SK-N-SH treated with all-trans-retinoic acid at 6 μM for 48 hours (cell line): ENCODE measurements at regions not wholly inside any gene's neighbourhood (a gene's known extent, or its start where the extent isn't known, plus 50 kb on each side); places are given as distances from the start of the nearest gene placed in this dataset.

Experiments
- ATAC-seq: fragments of 200-7000 bp; cut with Tn5 transposase; 3 replicates; pipeline ENCODE4 v1.9.1; 2020; ENCODE audit warnings: mild to moderate bottlenecking, moderate library complexity
- ARNTL ChIP-seq: fragments of 450-650 bp; formaldehyde crosslinking; IDR thresholded peaks from 2 replicates; pipeline ENCODE4 v1.5.0; 2020; ENCODE audit warnings: low read depth, mild to moderate bottlenecking, moderate library complexity, borderline replicate concordance
- BACH2 ChIP-seq: fragments of 250-450 bp; sonication (Bioruptor Pico); IDR thresholded peaks from 2 replicates; pipeline ENCODE4 v1.9.0; 2021; ENCODE audit warnings: mild to moderate bottlenecking, borderline replicate concordance
- CREB5 ChIP-seq: fragments of 250-450 bp; sonication (Bioruptor Pico); IDR thresholded peaks from 2 replicates; pipeline ENCODE4 v1.5.1; 2020; ENCODE audit warnings: low read depth, mild to moderate bottlenecking, moderate library complexity
- CSDC2 ChIP-seq: fragments of 250-450 bp; sonication (Bioruptor Pico); IDR thresholded peaks from 2 replicates; pipeline ENCODE4 v1.5.0; 2020; ENCODE audit warnings: mild to moderate bottlenecking, moderate library complexity
- ESRRG ChIP-seq: fragments of 250-450 bp; sonication (Bioruptor Pico); IDR thresholded peaks from 2 replicates; pipeline ENCODE4 v1.6.1; 2021; ENCODE audit warnings: mild to moderate bottlenecking
- GLIS3 ChIP-seq: fragments of 250-450 bp; sonication (Bioruptor Pico); IDR thresholded peaks from 2 replicates; pipeline ENCODE4 v1.5.0; 2020; ENCODE audit warnings: mild to moderate bottlenecking, moderate library complexity
- ISL1 ChIP-seq: fragments of 250-450 bp; sonication (Bioruptor Pico); IDR thresholded peaks from 2 replicates; pipeline ENCODE4 v2.1.2; 2022; ENCODE audit warnings: mild to moderate bottlenecking, moderate library complexity
- OSR1 ChIP-seq: fragments of 250-450 bp; sonication (Bioruptor Pico); IDR thresholded peaks from 2 replicates; pipeline ENCODE4 v1.8.0; 2022; ENCODE audit warnings: moderate library complexity, mild to moderate bottlenecking, inconsistent platforms
- PPARA ChIP-seq: fragments of 250-450 bp; sonication (Bioruptor Pico); IDR thresholded peaks from 2 replicates; pipeline ENCODE4 v1.5.0; 2020; ENCODE audit warnings: mild to moderate bottlenecking, borderline replicate concordance
- RARB ChIP-seq: fragments of 250-450 bp; sonication (Bioruptor Pico); IDR thresholded peaks from 2 replicates; pipeline ENCODE4 v1.8.0; 2021; ENCODE audit warnings: mild to moderate bottlenecking, moderate library complexity
- SNAI2 ChIP-seq: fragments of 250-450 bp; sonication (Bioruptor Pico); IDR thresholded peaks from 2 replicates; pipeline ENCODE4 v1.5.0; 2020; ENCODE audit warnings: mild to moderate bottlenecking, moderate library complexity
- TCF4 ChIP-seq: fragments of 250-450 bp; sonication (Bioruptor Pico); IDR thresholded peaks from 2 replicates; pipeline ENCODE4 v1.8.0; 2021; ENCODE audit warnings: mild to moderate bottlenecking, moderate library complexity, borderline replicate concordance
- TOX ChIP-seq: fragments of 250-450 bp; sonication (Bioruptor Pico); IDR thresholded peaks from 2 replicates; pipeline ENCODE4 v1.8.0; 2021; ENCODE audit warnings: mild to moderate bottlenecking, moderate library complexity, borderline replicate concordance
- ZC3H10 ChIP-seq: fragments of 250-450 bp; sonication (Bioruptor Pico); IDR thresholded peaks from 2 replicates; pipeline ENCODE4 v1.5.1; 2021; ENCODE audit warnings: mild to moderate bottlenecking, moderate library complexity
- ZFP3 ChIP-seq: fragments of 250-450 bp; sonication (Bioruptor Pico); IDR thresholded peaks from 2 replicates; pipeline ENCODE4 v1.5.0; 2020; ENCODE audit warnings: mild to moderate bottlenecking, moderate library complexity
- ZFP30 ChIP-seq: fragments of 450-650 bp; formaldehyde crosslinking; IDR thresholded peaks from 2 replicates; pipeline ENCODE4 v1.5.0; 2022; ENCODE audit warnings: mild to moderate bottlenecking, moderate library complexity
- ZNF565 ChIP-seq: fragments of 450-650 bp; formaldehyde crosslinking; conservative IDR thresholded peaks from 2 replicates; pipeline ENCODE4 v1.5.0; 2020; ENCODE audit warnings: low read depth, mild to moderate bottlenecking, moderate library complexity
- ZNF70 ChIP-seq: fragments of 450-650 bp; formaldehyde crosslinking; IDR thresholded peaks from 2 replicates; pipeline ENCODE4 v1.5.0; 2020; ENCODE audit warnings: mild to moderate bottlenecking, moderate library complexity
- ZNF8 ChIP-seq: fragments of 450-650 bp; formaldehyde crosslinking; IDR thresholded peaks from 2 replicates; pipeline ENCODE4 v1.5.0; 2020; ENCODE audit warnings: mild to moderate bottlenecking, moderate library complexity
- TF ChIP-seq, protein P1 (sequence below): fragments of 250-450 bp; sonication (Bioruptor Pico); IDR thresholded peaks from 2 replicates; pipeline ENCODE4 v1.5.0; 2020; ENCODE audit warnings: mild to moderate bottlenecking, moderate library complexity
- TF ChIP-seq, protein P2 (sequence below): fragments of 250-450 bp; sonication (Bioruptor Pico); IDR thresholded peaks from 2 replicates; pipeline ENCODE4 v1.5.1; 2021; ENCODE audit warnings: mild to moderate bottlenecking, moderate library complexity
- TF ChIP-seq, protein P3 (sequence below): fragments of 250-450 bp; sonication (Bioruptor Pico); IDR thresholded peaks from 2 replicates; pipeline ENCODE4 v1.8.0; 2021; ENCODE audit warnings: low read depth, mild to moderate bottlenecking, moderate library complexity, borderline replicate concordance

- ATAC-seq: no peak
- TF ChIP-seq SNAI2 (CRISPR knock-in tag): no peak
- TF ChIP-seq CREB5 (CRISPR knock-in tag): no peak
- TF ChIP-seq RARB (CRISPR knock-in tag): no peak
- TF ChIP-seq, protein P1, sequence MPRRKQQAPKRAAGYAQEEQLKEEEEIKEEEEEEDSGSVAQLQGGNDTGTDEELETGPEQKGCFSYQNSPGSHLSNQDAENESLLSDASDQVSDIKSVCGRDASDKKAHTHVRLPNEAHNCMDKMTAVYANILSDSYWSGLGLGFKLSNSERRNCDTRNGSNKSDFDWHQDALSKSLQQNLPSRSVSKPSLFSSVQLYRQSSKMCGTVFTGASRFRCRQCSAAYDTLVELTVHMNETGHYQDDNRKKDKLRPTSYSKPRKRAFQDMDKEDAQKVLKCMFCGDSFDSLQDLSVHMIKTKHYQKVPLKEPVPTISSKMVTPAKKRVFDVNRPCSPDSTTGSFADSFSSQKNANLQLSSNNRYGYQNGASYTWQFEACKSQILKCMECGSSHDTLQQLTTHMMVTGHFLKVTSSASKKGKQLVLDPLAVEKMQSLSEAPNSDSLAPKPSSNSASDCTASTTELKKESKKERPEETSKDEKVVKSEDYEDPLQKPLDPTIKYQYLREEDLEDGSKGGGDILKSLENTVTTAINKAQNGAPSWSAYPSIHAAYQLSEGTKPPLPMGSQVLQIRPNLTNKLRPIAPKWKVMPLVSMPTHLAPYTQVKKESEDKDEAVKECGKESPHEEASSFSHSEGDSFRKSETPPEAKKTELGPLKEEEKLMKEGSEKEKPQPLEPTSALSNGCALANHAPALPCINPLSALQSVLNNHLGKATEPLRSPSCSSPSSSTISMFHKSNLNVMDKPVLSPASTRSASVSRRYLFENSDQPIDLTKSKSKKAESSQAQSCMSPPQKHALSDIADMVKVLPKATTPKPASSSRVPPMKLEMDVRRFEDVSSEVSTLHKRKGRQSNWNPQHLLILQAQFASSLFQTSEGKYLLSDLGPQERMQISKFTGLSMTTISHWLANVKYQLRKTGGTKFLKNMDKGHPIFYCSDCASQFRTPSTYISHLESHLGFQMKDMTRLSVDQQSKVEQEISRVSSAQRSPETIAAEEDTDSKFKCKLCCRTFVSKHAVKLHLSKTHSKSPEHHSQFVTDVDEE (CRISPR knock-in tag): no peak
- TF ChIP-seq TOX: no peak
- no peak for TF ChIP-seq BACH2
- no peak for TF ChIP-seq ZFP3
- TF ChIP-seq ISL1: no peak
- TF ChIP-seq ZNF8 (CRISPR knock-in tag): no peak
- no peak for TF ChIP-seq PPARA (CRISPR knock-in tag)
- no peak for TF ChIP-seq TCF4 (CRISPR knock-in tag)
- TF ChIP-seq ZNF565: no peak
- no peak for TF ChIP-seq ZNF70 (CRISPR knock-in tag)
- TF ChIP-seq ZC3H10 (CRISPR knock-in tag): no peak
- TF ChIP-seq OSR1 (CRISPR knock-in tag): no peak
- TF ChIP-seq GLIS3 (CRISPR knock-in tag): no peak
- TF ChIP-seq, protein P2, sequence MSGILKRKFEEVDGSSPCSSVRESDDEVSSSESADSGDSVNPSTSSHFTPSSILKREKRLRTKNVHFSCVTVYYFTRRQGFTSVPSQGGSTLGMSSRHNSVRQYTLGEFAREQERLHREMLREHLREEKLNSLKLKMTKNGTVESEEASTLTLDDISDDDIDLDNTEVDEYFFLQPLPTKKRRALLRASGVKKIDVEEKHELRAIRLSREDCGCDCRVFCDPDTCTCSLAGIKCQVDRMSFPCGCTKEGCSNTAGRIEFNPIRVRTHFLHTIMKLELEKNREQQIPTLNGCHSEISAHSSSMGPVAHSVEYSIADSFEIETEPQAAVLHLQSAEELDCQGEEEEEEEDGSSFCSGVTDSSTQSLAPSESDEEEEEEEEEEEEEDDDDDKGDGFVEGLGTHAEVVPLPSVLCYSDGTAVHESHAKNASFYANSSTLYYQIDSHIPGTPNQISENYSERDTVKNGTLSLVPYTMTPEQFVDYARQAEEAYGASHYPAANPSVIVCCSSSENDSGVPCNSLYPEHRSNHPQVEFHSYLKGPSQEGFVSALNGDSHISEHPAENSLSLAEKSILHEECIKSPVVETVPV (CRISPR knock-in tag): no peak
- TF ChIP-seq, protein P3, sequence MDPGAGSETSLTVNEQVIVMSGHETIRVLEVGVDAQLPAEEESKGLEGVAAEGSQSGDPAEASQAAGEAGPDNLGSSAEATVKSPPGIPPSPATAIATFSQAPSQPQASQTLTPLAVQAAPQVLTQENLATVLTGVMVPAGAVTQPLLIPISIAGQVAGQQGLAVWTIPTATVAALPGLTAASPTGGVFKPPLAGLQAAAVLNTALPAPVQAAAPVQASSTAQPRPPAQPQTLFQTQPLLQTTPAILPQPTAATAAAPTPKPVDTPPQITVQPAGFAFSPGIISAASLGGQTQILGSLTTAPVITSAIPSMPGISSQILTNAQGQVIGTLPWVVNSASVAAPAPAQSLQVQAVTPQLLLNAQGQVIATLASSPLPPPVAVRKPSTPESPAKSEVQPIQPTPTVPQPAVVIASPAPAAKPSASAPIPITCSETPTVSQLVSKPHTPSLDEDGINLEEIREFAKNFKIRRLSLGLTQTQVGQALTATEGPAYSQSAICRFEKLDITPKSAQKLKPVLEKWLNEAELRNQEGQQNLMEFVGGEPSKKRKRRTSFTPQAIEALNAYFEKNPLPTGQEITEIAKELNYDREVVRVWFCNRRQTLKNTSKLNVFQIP: no peak
- TF ChIP-seq ESRRG (CRISPR knock-in tag): no peak
Measured at GRCh38 chr9:28267351-28267750, 694.1 kb upstream of the C9orf72 start.

- no peak for TF ChIP-seq TOX
- no peak for TF ChIP-seq ZNF8 (CRISPR knock-in tag)
- no peak for TF ChIP-seq ZC3H10 (CRISPR knock-in tag)
- no peak for TF ChIP-seq GLIS3 (CRISPR knock-in tag)
- no peak for TF ChIP-seq BACH2
- no peak for TF ChIP-seq PPARA (CRISPR knock-in tag)
- no peak for TF ChIP-seq CREB5 (CRISPR knock-in tag)
- TF ChIP-seq OSR1 (CRISPR knock-in tag): no peak
- no peak for TF ChIP-seq CSDC2 (CRISPR knock-in tag)
- TF ChIP-seq ZFP3: no peak
- no peak for TF ChIP-seq ARNTL
- TF ChIP-seq ISL1: no peak
- ATAC-seq: no peak
Measured at GRCh38 chr9:28270156-28270555, 696.9 kb upstream of the C9orf72 start.

DNA sequence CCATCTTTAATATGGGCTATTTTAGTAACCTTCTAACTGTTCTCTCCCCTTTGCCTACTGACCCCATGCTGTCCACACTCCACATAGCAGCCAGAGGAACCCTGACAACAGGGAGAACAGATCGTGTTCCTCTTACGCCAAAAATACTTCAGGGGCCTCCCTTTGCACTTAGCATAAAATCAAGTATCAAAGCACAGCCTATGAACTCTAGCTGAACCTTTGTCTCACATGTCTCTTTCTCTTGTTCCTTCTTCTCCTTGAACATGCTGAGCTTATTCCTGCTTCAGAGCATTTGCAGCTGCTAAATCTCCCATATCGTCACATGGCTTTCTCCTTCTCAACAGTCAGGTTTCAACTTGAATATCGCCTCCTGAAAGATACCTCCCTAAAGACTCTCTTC, 698.8 kb upstream of the C9orf72 start:
- ATAC-seq: no peak
- TF ChIP-seq CREB5 (CRISPR knock-in tag): no peak
- TF ChIP-seq CSDC2 (CRISPR knock-in tag): no peak
- no peak for TF ChIP-seq ISL1
- TF ChIP-seq, protein P3: no peak
- no peak for TF ChIP-seq ZFP30 (CRISPR knock-in tag)
- TF ChIP-seq BACH2: no peak
- no peak for TF ChIP-seq PPARA (CRISPR knock-in tag)
- no peak for TF ChIP-seq SNAI2 (CRISPR knock-in tag)
- TF ChIP-seq OSR1 (CRISPR knock-in tag): no peak
- TF ChIP-seq TOX: no peak
- TF ChIP-seq, protein P1 (CRISPR knock-in tag): no peak
